Caco-2 (cell line): ENCODE measurements at regions not wholly inside any gene's neighbourhood (a gene's known extent, or its start where the extent isn't known, plus 50 kb on each side); places are given as distances from the start of the nearest gene placed in this dataset.
"Not testable (repeated sequence)": the region's sequence is repeated elsewhere in the genome, so short reads cannot be mapped to it uniquely, and the experiment has no call there.

Experiments
- BruUV-seq: library from RNA; stranded (reverse); fragments of 400-500 nt; replicated peaks from 2 replicates; lab custom pipeline; 2021; lab: Mats Ljungman, UMichigan
- CTCF ChIA-PET: fragments of 300-600 bp; sonication (Branson Sonifier 250); formaldehyde crosslinking; loops from one replicate; lab custom pipeline; 2022; ENCODE audit warnings: antibody characterized with exemption; lab: Charles Lee
- POLR2A ChIA-PET: fragments of 300-600 bp; sonication (Branson Sonifier 250); formaldehyde crosslinking; loops from one replicate; lab custom pipeline; 2022; ENCODE audit warnings: antibody characterized with exemption; lab: Charles Lee
- DNase-seq, 2 experiments: peaks; one replicate each; pipeline versions ENCODE4 v3.0.0 to v3.0.0-alpha.2; 2020 to 2022
- H3K27me3 ChIP-seq: replicated peaks from 2 replicates; pipeline ENCODE4 v1.6.0; 2011; ENCODE audit warnings: low read length; ENCODE audit not compliant: control insufficient read depth, insufficient read depth
- H3K36me3 ChIP-seq: 2 replicates; pipeline ENCODE4 v1.5.1; 2011; ENCODE audit warnings: low read length; ENCODE audit not compliant: control insufficient read depth, insufficient read depth
- H3K4me1 ChIP-seq: fragments of 250-450 bp; sonication (Bioruptor Pico); 2 replicates; pipeline ENCODE4 v1.5.1; 2020; ENCODE audit warnings: mild to moderate bottlenecking
- H3K4me3 ChIP-seq: 2 replicates; pipeline ENCODE4 v1.5.1; 2011; ENCODE audit warnings: low read depth, mild to moderate bottlenecking, control low read depth, low read length
- H3K9me3 ChIP-seq: fragments of 250-450 bp; sonication (Bioruptor Pico); 2 replicates; pipeline ENCODE4 v1.5.1; 2020; ENCODE audit warnings: mild to moderate bottlenecking, moderate library complexity
- H3K27ac Mint-ChIP-seq: one replicate; pipeline ENCODE4 v1.8.0; 2022; ENCODE audit warnings: mixed read lengths; ENCODE audit not compliant: unreplicated experiment
- H3K27me3 Mint-ChIP-seq: one replicate; pipeline ENCODE4 v1.8.0; 2022; ENCODE audit warnings: mixed read lengths; ENCODE audit not compliant: insufficient read depth, unreplicated experiment
- H3K36me3 Mint-ChIP-seq: one replicate; pipeline ENCODE4 v1.8.0; 2022; ENCODE audit warnings: mild to moderate bottlenecking, mixed read lengths; ENCODE audit not compliant: insufficient read depth, unreplicated experiment
- H3K4me1 Mint-ChIP-seq: one replicate; pipeline ENCODE4 v1.8.0; 2022; ENCODE audit warnings: low read depth, mixed read lengths; ENCODE audit not compliant: unreplicated experiment
- H3K4me3 Mint-ChIP-seq: one replicate; pipeline ENCODE4 v1.8.0; 2022; ENCODE audit warnings: mild to moderate bottlenecking, moderate library complexity, mixed read lengths; ENCODE audit not compliant: unreplicated experiment
- H3K9me3 Mint-ChIP-seq: one replicate; pipeline ENCODE4 v1.8.0; 2022; ENCODE audit warnings: mixed read lengths; ENCODE audit not compliant: unreplicated experiment
- CTCF ChIP-seq, 2 experiments: fragments of 200-600 bp in 1 of 2; IDR thresholded peaks; 1 replicate in 1 of 2; 2 replicates in 1 of 2; pipeline versions ENCODE4 v1.5.1 to v1.8.0; 2011 to 2022; ENCODE audit warnings: antibody characterized with exemption in 1 of 2, control low read depth in 1 of 2, inconsistent platforms in 1 of 2, low read depth in 1 of 2, low read length in 1 of 2, mild to moderate bottlenecking in 1 of 2, moderate library complexity in 1 of 2; ENCODE audit not compliant: insufficient read depth in 1 of 2, severe bottlenecking in 1 of 2, unreplicated experiment in 1 of 2
- intact Hi-C: fragments of 100-400 bp; cut with micrococcal nuclease; formaldehyde crosslinking; loops from one replicate; pipeline ENCODE4 v1.10.0; 2022; ENCODE audit not compliant: unreplicated experiment

GRCh38 chr12:131202592-131203378 lies 249.1 kb downstream of the ADGRD1 start:
- Histone ChIP-seq H3K4me1 (no peaks in the 10 kb centered on the region), H3K36me3 (no peaks in the 10 kb centered on the region), H3K27me3 (no peaks in the 10 kb centered on the region), H3K4me3 (no peak overlapping the region), H3K9me3 (no peaks in the 10 kb centered on the region)
- no peak for DNase-seq
- Mint-ChIP-seq H3K36me3 (no peaks in the 10 kb centered on the region), H3K27me3 (peaks cover 3% of the 10 kb centered on the region), H3K9me3 (no peaks in the 10 kb centered on the region), H3K4me1 (no peaks in the 10 kb centered on the region), H3K4me3 (no peak overlapping the region), H3K27ac (no peak overlapping the region)
- TF ChIP-seq CTCF (IDR thresholded peaks at IDR 0.05; ENCODE audit: insufficient read depth in 1 of 2, low read depth in 1 of 2, low read length in 1 of 2, severe bottlenecking in 1 of 2, unreplicated experiment in 1 of 2): no peak
- intact Hi-C loops: no loop called here
- ChIA-PET CTCF (no interaction called here), POLR2A (no interaction called here)
- no TSS peak for BruUV-seq

GRCh38 chr12:131203666-131204415 lies 250.1 kb downstream of the ADGRD1 start:
- Histone ChIP-seq H3K9me3 (no peaks in the 10 kb centered on the region), H3K36me3 (no peaks in the 10 kb centered on the region), H3K4me3 (no peak overlapping the region), H3K4me1 (no peaks in the 10 kb centered on the region), H3K27me3 (no peaks in the 10 kb centered on the region)
- Mint-ChIP-seq H3K36me3 (no peaks in the 10 kb centered on the region), H3K27ac (no peak overlapping the region), H3K27me3 (peaks cover 3% of the 10 kb centered on the region), H3K4me3 (no peak overlapping the region), H3K4me1 (no peaks in the 10 kb centered on the region), H3K9me3 (no peaks in the 10 kb centered on the region)
- DNase-seq: no peak
- ChIA-PET POLR2A (no interaction called here), CTCF (no interaction called here)
- BruUV-seq: no TSS peak
- no peak for TF ChIP-seq CTCF (IDR thresholded peaks at IDR 0.05; ENCODE audit: insufficient read depth in 1 of 2, low read depth in 1 of 2, low read length in 1 of 2, severe bottlenecking in 1 of 2, unreplicated experiment in 1 of 2)
- intact Hi-C loops: no loop called here

GRCh38 chr12:131204416-131205274 lies 250.9 kb downstream of the ADGRD1 start:
- no TSS peak for BruUV-seq
- Histone ChIP-seq H3K27me3 (no peaks in the 10 kb centered on the region), H3K4me1 (no peaks in the 10 kb centered on the region), H3K36me3 (no peaks in the 10 kb centered on the region), H3K9me3 (no peaks in the 10 kb centered on the region), H3K4me3 (no peak overlapping the region)
- H3K9me3 Mint-ChIP-seq: no peaks in the 10 kb centered on the region
- no peak overlapping the region for H3K4me3 Mint-ChIP-seq
- no peaks in the 10 kb centered on the region for H3K4me1 Mint-ChIP-seq
- DNase-seq: no peak
- H3K36me3 Mint-ChIP-seq: no peaks in the 10 kb centered on the region
- CTCF ChIA-PET: no interaction called here
- peaks cover 3% of the 10 kb centered on the region for H3K27me3 Mint-ChIP-seq
- TF ChIP-seq CTCF (IDR thresholded peaks at IDR 0.05; ENCODE audit: insufficient read depth in 1 of 2, low read depth in 1 of 2, low read length in 1 of 2, severe bottlenecking in 1 of 2, unreplicated experiment in 1 of 2): no peak
- POLR2A ChIA-PET: no interaction called here
- intact Hi-C loops: no loop called here
- H3K27ac Mint-ChIP-seq: no peak overlapping the region

GRCh38 chr12:131205275-131205933 lies 251.7 kb downstream of the ADGRD1 start:
- H3K4me1 Mint-ChIP-seq, H3K4me3 ChIP-seq, H3K36me3 ChIP-seq, H3K9me3 ChIP-seq, H3K36me3 Mint-ChIP-seq, H3K27me3 Mint-ChIP-seq, H3K27me3 ChIP-seq, H3K4me3 Mint-ChIP-seq, intact Hi-C loops, CTCF ChIA-PET, BruUV-seq, H3K27ac Mint-ChIP-seq, H3K9me3 Mint-ChIP-seq, POLR2A ChIA-PET, DNase-seq, H3K4me1 ChIP-seq: not testable (repeated sequence)
